GM21526 (cell line): ENCODE measurements at regions not wholly inside any gene's neighbourhood (a gene's known extent, or its start where the extent isn't known, plus 50 kb on each side); places are given as distances from the start of the nearest gene placed in this dataset.

Experiments
- ATAC-seq: cut with Tn5 transposase; IDR thresholded peaks from one replicate; pipeline ENCODE4 v1.9.1; 2021; ENCODE audit warnings: moderate library complexity; ENCODE audit not compliant: unreplicated experiment, low FRiP score

GRCh38 chr4:96295143-96295741, 455.3 kb downstream of the PDHA2 start:
- ATAC-seq: no peak

- ATAC-seq: no peak
Measured at GRCh38 chr4:96301715-96302114, 461.8 kb downstream of the PDHA2 start.

- no peak for ATAC-seq
Measured at GRCh38 chr4:96305030-96305429, 465.1 kb downstream of the PDHA2 start.

- no peak for ATAC-seq
Measured at GRCh38 chr4:96312046-96312685, 472.3 kb downstream of the PDHA2 start.

GRCh38 chr4:96315815-96316214, 475.9 kb downstream of the PDHA2 start:
- no peak for ATAC-seq

GRCh38 chr4:96316776-96317175, 476.9 kb downstream of the PDHA2 start:
- ATAC-seq: no peak

- no peak for ATAC-seq
Measured at GRCh38 chr4:96317891-96318290, 478.0 kb downstream of the PDHA2 start.

- no peak for ATAC-seq
Measured at GRCh38 chr4:96326846-96327245, 487.0 kb downstream of the PDHA2 start.

GRCh38 chr4:96342196-96342595, 502.3 kb downstream of the PDHA2 start:
- ATAC-seq: no peak

GRCh38 chr4:96342790-96343455, 503.0 kb downstream of the PDHA2 start:
- no peak for ATAC-seq

GRCh38 chr4:96343836-96344235, 503.9 kb downstream of the PDHA2 start:
- no peak for ATAC-seq

GRCh38 chr4:96347582-96347981, 507.7 kb downstream of the PDHA2 start:
- no peak for ATAC-seq

GRCh38 chr4:96352051-96352517, 512.2 kb downstream of the PDHA2 start:
- no peak for ATAC-seq

- ATAC-seq: no peak
Measured at GRCh38 chr4:96354036-96354712, 514.3 kb downstream of the PDHA2 start.

- no peak for ATAC-seq
Measured at GRCh38 chr4:96355414-96355813, 515.5 kb downstream of the PDHA2 start.

GRCh38 chr4:96356591-96357370, 516.9 kb downstream of the PDHA2 start:
- no peak for ATAC-seq

GRCh38 chr4:96366632-96367031, 526.7 kb downstream of the PDHA2 start:
- no peak for ATAC-seq

GRCh38 chr4:96375367-96375766, 535.5 kb downstream of the PDHA2 start:
- ATAC-seq: no peak

- no peak for ATAC-seq
Measured at GRCh38 chr4:96379524-96379923, 539.6 kb downstream of the PDHA2 start.

- ATAC-seq: no peak
Measured at GRCh38 chr4:96380106-96380505, 540.2 kb downstream of the PDHA2 start.

GRCh38 chr4:96383349-96383748, 543.5 kb downstream of the PDHA2 start:
- ATAC-seq: no peak
